ENCODE measurements at regions not wholly inside any gene's neighbourhood (a gene's known extent, or its start where the extent isn't known, plus 50 kb on each side); places are given as distances from the start of the nearest gene placed in this dataset.

- Histone ChIP-seq H3K27me3 (no peaks in the 10 kb centered on the region), H3K9me3 (no peaks in the 10 kb centered on the region), H3K4me3 (ENCODE audit: low read depth, low read length) (no peak overlapping the region), H3K36me3 (no peaks in the 10 kb centered on the region), H3K4me1 (no peaks in the 10 kb centered on the region)
- DNase-seq: no peak
- TF ChIP-seq CTCF (IDR thresholded peaks at IDR 0.05; ENCODE audit: low read depth, low read length): no peak
Observed at GRCh38 chr6:104537872-104538271, 321.8 kb downstream of the HACE1 start.

GRCh38 chr6:104537180-104537579, 322.5 kb downstream of the HACE1 start:
- H3K36me3 ChIP-seq: no peaks in the 10 kb centered on the region
- H3K9me3 ChIP-seq: no peaks in the 10 kb centered on the region
- DNase-seq: no peak
- no peaks in the 10 kb centered on the region for H3K27me3 ChIP-seq
- no peak for TF ChIP-seq CTCF (IDR thresholded peaks at IDR 0.05; ENCODE audit: low read depth, low read length)
- no peaks in the 10 kb centered on the region for H3K4me1 ChIP-seq
- H3K4me3 ChIP-seq (ENCODE audit: low read depth, low read length): no peak overlapping the region

DNA sequence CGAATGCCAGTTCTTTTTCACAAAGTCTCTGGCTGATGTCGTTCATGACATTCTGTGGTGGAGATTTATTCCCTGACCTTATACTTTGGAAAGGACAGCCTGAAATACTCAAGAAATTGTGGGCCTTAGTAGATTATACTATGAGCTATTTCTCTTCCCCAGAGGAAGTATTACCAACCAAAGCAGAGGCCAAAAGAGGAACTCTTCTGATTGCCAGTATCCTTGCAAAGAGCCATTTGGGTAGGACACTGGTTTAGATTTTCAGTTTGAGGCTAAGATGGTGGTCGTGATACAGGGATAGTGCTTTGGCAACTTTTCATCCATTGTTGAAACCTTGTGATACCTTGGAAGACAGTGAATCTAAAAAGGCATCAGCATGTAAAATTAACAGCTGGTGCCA, 327.3 kb downstream of the HACE1 start:
- Histone ChIP-seq H3K27me3 (no peaks in the 10 kb centered on the region), H3K4me3 (ENCODE audit: low read depth, low read length) (no peak overlapping the region), H3K4me1 (no peaks in the 10 kb centered on the region), H3K9me3 (no peaks in the 10 kb centered on the region), H3K36me3 (no peaks in the 10 kb centered on the region)
- no peak for TF ChIP-seq CTCF (IDR thresholded peaks at IDR 0.05; ENCODE audit: low read depth, low read length)
- DNase-seq: no peak

GRCh38 chr6:104531646-104532045, 328.1 kb downstream of the HACE1 start:
- Histone ChIP-seq H3K36me3 (no peaks in the 10 kb centered on the region), H3K4me3 (ENCODE audit: low read depth, low read length) (no peak overlapping the region), H3K9me3 (no peaks in the 10 kb centered on the region), H3K4me1 (no peaks in the 10 kb centered on the region), H3K27me3 (no peaks in the 10 kb centered on the region)
- no peak for TF ChIP-seq CTCF (IDR thresholded peaks at IDR 0.05; ENCODE audit: low read depth, low read length)
- DNase-seq: no peak

- peak; percentile 75 for TF ChIP-seq CTCF (IDR thresholded peaks at IDR 0.05; ENCODE audit: low read depth, low read length)
- DNase-seq: peak; percentile 70
- Histone ChIP-seq H3K36me3 (no peaks in the 10 kb centered on the region), H3K27me3 (no peaks in the 10 kb centered on the region), H3K4me1 (peaks cover 4% of the 10 kb centered on the region; the same call in 1 of the 2 replicates), H3K4me3 (ENCODE audit: low read depth, low read length) (no peak overlapping the region), H3K9me3 (no peaks in the 10 kb centered on the region)
Observed at GRCh38 chr6:104527761-104528415, 331.8 kb downstream of the HACE1 start.

DNA sequence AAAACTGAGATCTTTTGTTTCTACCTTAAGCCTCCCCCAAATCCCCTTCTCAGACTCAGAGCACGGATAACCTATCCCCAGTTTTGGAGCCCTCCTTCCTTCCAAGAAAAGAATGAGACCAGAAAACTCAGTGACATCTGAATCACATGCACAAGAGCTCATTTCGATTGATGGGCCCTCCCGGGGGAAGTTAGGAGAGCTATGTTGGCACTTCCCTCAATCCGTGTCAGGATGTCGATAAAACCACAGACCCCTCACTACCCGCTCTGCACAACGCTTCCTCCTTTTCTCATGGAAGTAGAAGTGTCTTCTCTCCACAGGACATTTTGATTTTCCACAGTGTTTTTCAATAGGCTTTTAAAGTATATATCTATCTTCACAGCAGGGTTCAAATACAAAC, 332.4 kb downstream of the HACE1 start:
- DNase-seq: no peak
- no peaks in the 10 kb centered on the region for H3K36me3 ChIP-seq
- no peak for TF ChIP-seq CTCF (IDR thresholded peaks at IDR 0.05; ENCODE audit: low read depth, low read length)
- no peak overlapping the region for H3K4me3 ChIP-seq (ENCODE audit: low read depth, low read length)
- peaks cover 4% of the 10 kb centered on the region; the same call in 1 of the 2 replicates for H3K4me1 ChIP-seq
- no peaks in the 10 kb centered on the region for H3K27me3 ChIP-seq
- H3K9me3 ChIP-seq: no peaks in the 10 kb centered on the region

Data from BE2C (cell line).